Femur (tissue), 1 donor: ENCODE measurements at regions not wholly inside any gene's neighbourhood (a gene's known extent, or its start where the extent isn't known, plus 50 kb on each side); places are given as distances from the start of the nearest gene placed in this dataset.
"Not testable (repeated sequence)": the region's sequence is repeated elsewhere in the genome, so short reads cannot be mapped to it uniquely, and the experiment has no call there.

ENCODE experiments used
- DNase-seq: peaks from one replicate; pipeline ENCODE4 v3.0.0-alpha.2; 2017

DNA sequence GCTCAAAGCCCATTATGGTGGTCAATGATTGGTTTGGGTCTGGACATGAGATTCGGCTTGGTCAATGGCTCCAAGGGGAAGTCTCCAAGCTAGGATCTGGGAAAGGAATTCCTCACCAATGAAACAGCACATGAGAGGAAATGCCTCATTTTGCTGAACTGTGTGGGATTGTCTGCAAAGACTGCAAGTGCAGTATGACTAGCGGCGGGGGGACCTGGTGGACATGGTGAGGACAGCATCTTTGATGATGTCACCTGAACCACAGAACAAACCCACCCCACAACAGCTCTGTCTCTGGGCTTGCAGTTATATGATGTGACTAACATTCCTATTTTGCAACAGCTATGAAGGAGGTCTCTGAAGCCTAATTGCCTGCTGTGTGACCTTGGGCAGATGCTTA lies 50.6 kb upstream of the NKD1 start:
- DNase-seq = no peak

DNA sequence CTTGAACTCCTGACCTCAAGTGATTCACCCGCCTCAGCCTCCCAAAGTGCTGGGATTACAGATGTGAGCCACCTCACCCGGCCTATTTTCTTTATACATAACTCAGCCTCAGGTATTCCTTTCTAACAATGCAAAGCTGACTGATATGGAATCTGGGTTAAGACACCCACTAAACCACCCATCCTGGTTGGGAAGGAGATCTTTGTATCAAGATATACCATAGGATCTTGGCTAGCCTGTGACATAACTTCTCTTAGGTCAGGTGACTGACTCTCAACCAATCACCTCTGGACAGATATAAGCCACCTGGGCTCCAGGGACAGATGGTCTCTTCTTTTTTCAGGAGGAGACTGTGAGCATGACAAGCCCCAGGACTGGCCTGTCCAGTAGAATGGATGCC lies 51.2 kb upstream of the NKD1 start:
- DNase-seq = no peak

DNA sequence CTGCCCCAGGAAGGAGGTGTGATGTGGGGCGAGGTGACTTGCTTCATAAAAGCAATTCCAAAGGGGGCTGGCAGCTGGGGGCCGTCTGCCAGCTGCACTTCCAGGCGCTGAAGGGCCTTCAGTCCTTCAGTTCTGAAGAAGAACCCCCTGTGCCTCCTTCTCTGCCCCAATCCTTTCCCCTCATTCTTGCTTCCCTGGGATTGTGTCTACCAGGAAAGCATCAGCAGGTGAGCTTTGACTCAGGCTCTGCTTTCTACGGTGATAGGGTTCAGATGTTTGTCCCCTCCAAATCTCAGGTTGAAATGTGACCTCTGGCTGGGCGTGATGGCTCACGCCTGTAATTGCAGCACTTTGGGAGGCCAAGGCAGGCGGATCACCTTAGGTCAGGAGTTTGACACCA lies 52.5 kb upstream of the NKD1 start:
- DNase-seq = no peak

DNA sequence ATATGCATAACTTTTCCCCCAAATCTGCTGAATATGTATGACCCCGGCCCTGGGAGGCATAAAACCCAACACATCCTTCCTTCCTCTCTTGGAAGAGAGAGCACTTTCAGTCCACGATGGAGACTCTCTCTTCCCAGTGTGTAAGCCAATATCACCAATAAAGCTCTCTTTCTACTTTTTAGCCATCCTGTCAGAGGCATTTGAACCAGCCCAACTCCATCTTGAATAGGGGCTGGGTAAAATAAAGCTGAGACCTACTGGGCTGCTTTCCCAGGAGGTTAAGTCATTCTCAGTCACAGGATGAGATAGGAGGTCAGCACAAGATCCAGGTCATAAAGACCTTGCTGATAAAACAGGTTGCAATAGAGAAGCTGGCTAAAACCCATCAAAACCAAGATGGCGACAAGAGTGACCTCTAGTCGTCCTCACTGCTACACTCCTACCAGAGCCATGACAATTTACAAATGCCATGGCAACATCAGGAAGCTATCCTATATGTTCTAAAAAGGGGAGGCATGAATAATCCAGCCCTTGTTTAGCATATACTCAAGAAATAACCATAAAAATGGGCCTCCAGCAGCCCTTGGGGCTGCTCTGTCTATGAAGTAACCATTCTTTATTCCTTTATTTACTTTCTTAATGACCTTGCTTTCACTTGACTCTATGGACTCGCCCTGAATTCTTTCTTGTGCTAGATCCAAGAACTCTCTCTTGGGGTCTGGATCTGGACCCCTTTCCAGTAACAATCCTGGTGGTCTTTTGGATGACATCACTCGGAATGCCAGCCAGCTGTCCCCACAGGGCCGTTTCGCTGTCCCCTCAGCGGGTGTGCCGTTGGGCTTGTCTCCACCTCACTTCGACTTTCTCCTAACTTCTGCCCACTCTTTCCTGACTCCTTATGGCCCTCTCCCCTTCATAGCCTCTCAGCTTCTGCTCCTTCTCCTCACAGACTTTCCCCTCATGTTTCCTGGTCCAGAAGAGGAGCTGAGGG lies 53.4 kb upstream of the NKD1 start:
- DNase-seq = no peak

DNA sequence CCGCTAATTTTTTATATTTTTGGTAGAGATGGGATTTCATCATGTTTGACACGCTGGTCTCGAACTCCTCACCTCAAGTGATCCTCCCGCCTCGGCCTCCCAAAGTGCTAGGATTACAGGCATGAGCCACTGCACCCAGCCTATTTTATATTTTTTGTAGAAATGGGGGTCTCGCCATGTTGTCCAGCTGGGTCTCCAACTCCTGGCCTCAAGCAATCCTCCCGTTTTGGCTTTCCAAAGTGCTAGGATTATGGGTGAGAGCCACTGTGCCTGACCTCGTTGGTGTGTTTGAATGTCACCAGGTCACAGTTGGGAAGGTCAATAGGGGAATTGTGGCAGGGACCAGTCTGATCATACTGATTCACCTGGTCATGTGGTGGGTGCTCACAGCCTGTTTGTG lies 56.7 kb upstream of the NKD1 start:
- DNase-seq = no peak

- no peak for DNase-seq
These were observed 57.4 kb upstream of the NKD1 start for GRCh38 chr16:50490828-50491227.

DNA sequence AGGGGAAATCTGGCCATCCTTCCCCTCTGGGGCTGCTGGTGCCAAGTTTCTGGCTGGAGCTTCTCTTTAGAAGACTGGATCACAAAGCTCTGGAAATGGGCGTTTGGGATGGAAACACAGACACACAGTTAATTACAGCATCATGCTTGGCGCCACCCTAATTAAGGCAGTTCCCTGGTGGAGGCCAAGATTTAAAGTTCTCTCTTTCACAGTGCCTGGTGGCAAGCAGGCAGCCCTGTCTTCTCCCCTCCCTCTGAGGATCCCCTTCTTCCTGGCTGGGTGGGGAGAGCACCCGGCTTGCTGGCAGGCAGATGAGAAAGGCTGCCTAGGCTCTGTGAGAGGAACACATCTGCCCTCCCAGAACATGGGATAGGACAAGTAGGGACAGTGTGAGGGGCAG lies 59.0 kb upstream of the NKD1 start:
- no peak for DNase-seq

GRCh38 chr16:50487528-50487927 lies 60.7 kb upstream of the NKD1 start:
- no peak for DNase-seq

- DNase-seq = not testable (repeated sequence)
These were observed 62.0 kb upstream of the NKD1 start for GRCh38 chr16:50486162-50486561.

- no peak for DNase-seq
These were observed 63.0 kb upstream of the NKD1 start for GRCh38 chr16:50485232-50485631.

- DNase-seq = no peak
These were observed 65.9 kb upstream of the NKD1 start for GRCh38 chr16:50482271-50482670.

DNA sequence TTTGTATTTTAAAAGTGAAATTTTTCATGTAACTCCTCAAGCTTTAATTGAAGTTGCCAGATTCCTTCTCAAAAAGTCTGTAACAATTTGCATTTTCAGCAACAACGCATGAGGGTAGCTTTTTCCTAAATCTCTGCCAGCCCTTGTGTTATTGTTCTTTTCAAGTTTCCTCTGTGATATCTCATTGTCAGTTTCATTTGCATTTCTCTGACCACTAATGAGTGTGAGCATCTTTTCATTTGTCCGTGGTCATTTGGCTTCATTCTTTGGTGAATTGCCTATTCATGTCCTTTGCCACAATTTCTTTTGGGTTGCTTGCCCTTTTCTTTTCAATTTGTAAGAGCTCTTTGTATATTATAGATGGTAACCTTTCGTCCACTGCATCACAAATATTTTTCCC lies 68.0 kb upstream of the NKD1 start:
- DNase-seq = no peak

- no peak for DNase-seq
These were observed 68.4 kb upstream of the NKD1 start for GRCh38 chr16:50479771-50480170.

DNA sequence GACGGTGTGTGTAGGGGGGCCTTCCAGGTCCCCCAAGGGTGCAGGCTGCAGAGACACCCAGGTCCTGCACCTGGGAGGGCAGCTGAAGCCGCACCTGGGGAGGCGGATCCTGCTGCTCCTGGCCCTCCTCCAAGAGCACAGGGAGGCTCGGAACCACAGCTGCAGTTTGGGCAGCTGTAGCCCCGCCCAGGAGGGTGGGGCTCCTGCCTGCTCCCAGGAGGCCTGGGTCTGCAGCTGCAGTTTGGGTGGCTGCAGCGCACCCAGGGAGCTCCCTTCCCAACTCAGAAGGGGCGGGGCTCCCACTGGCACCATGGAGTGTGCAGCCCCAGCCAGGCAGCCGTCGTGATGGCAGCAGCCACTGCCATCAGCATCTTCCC lies 69.4 kb upstream of the NKD1 start:
- DNase-seq = no peak

GRCh38 chr16:50478075-50478772 lies 70.0 kb upstream of the NKD1 start:
- DNase-seq = no peak

DNA sequence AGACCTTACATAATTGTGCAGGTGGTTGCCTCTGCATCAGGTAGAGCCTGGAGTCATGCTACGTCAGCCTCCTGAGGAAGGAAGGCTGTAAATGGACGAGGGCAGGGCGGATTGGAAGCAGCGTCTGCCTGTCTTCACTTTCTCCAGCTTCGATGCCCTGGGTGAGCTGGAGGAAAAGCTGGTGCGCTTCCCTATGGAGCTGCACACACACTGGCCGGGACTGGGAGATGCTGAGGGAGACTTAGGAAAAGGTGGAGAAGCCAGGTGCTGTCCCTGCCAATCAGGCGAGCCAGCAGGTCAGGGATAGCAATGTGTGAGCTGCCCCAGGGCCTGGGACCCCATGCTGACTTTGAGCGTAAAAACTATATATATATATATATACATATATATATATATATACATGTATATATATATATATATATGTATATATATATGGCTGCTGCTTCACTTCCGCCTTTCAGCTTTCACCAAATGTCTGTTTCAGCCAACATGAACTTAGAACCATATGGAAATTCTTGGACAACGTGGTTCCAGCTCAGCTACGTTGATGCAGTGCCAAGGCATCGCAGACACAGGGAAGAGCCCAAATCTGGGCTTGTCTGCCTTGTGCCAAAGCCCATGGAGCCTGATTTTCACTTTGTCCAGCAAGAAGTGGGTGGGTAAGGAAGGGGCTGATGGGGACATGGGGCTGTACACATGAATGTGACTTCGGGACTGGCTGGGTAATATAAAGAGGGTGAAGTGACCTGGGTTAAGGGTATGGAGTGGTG lies 71.5 kb upstream of the NKD1 start:
- no peak for DNase-seq

DNA sequence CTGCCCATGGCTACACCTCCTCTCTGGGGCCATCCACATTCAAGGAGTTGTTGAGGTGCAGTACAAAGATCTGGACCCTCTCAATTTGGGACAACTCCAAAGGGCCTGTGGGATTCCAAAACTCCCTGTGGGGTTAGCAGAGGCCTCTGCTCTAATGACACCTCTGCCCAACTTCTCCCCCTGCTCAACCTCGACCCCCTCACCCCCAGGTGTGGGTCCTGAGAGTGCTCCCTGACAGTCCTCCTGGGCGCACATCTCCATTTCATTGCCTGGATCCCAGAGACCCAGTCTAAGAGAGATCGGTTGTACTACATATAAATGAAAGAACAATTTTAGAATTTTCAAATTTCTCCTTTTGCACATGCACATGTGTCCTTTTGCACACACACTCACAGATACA lies 73.0 kb upstream of the NKD1 start:
- no peak for DNase-seq

- DNase-seq = no peak
These were observed 74.1 kb upstream of the NKD1 start for GRCh38 chr16:50474138-50474537.

DNA sequence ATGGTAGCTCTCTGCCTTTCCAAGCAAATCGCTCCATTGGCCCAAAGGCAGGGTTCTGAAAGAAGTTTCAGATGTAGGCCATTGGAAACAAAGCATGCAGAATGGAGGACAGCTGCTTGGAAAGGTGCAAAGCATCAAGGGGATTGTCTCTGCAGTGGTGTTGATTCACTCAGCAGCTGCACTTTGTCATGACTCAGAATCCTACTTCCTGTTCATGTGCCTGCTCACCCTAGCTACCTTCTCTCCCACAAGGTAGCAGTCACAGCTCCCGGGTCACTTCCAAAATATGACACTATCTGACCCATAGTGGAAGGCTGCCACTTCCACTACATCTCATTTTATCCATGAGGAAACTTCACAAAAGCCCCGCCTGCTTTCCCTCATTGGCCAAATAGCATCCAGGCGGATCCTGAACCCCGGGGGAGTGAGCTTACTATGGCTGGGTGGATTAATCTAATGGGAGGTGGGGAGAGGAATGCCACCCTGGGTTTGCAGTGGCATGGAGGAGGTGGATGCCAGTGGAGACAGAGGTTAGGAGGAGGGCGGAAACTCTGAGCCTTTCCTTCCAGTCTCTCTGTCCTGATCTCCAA lies 74.7 kb upstream of the NKD1 start:
- DNase-seq = no peak

DNA sequence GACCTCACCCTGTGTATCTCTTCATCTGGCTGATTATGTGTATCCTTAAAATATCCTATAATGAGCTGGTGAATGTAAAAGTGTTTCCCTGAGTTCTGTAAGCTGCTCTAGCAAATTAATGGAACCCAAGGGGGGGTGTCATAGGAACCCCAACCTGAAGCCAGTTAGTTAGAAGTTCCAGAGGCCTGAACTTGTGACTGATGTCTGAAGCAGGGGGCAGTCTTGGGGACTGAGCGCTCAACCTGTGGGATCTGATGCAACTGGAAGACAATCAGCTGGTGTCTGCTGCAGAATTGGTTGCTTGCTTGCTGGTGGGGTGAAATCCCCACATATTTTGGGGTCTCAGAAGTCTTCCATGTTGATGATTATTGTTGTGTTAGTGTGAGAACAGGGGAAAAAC lies 75.7 kb upstream of the NKD1 start:
- DNase-seq = no peak

- DNase-seq = no peak
These were observed 77.5 kb upstream of the NKD1 start for GRCh38 chr16:50470687-50471086.

GRCh38 chr16:50469744-50470321 lies 78.4 kb upstream of the NKD1 start:
- DNase-seq = peak; percentile 54
